IMR-90 (cell line): ENCODE measurements at regions not wholly inside any gene's neighbourhood (a gene's known extent, or its start where the extent isn't known, plus 50 kb on each side); places are given as distances from the start of the nearest gene placed in this dataset.

Experiments used
- ATAC-seq: fragments of 200-7000 bp; cut with Tn5 transposase; 2 replicates; pipeline ENCODE4 v1.9.1; 2020; ENCODE audit warnings: low read depth, mild to moderate bottlenecking, moderate library complexity
- BruUV-seq: library from RNA; stranded (reverse); fragments of 400-500 nt; replicated peaks from 2 replicates; lab custom pipeline; 2021; lab: Mats Ljungman, UMichigan
- CTCF ChIA-PET: fragments of 300-600 bp; formaldehyde crosslinking; extraction: SDS; loops from one replicate; lab custom pipeline; 2021; ENCODE audit warnings: antibody characterized with exemption; lab: Yijun Ruan, JAX
- POLR2A ChIA-PET: fragments of 300-600 bp; sonication (Branson Sonifier 250); formaldehyde crosslinking; loops from one replicate; lab custom pipeline; 2022; ENCODE audit warnings: antibody characterized with exemption; ENCODE audit not compliant: unreplicated experiment; lab: Charles Lee
- DNase-seq: peaks from one replicate; pipeline ENCODE4 v3.0.0; 2013
- H2AFZ ChIP-seq: replicated peaks from 2 replicates; pipeline ENCODE3; 2013; ENCODE audit warnings: low read length, mild to moderate bottlenecking; ENCODE audit not compliant: poor library complexity
- H2AK5ac ChIP-seq: 2 replicates; pipeline ENCODE4 v1.6.1; 2013; ENCODE audit warnings: low read depth, low read length, inconsistent platforms
- H2AK9ac ChIP-seq: replicated peaks from 2 replicates; pipeline ENCODE3; 2013; ENCODE audit warnings: mild to moderate bottlenecking, low read depth, low read length, moderate library complexity; ENCODE audit not compliant: poor library complexity
- H2BK120ac ChIP-seq: 2 replicates; pipeline ENCODE4 v1.6.1; 2013; ENCODE audit warnings: low read depth, low read length, inconsistent platforms
- H2BK15ac ChIP-seq: 3 replicates; pipeline ENCODE4 v1.6.1; 2013; ENCODE audit warnings: low read depth, low read length, inconsistent platforms
- H2BK20ac ChIP-seq: 2 replicates; pipeline ENCODE4 v1.6.1; 2013; ENCODE audit warnings: low read depth, mild to moderate bottlenecking, inconsistent platforms, low read length, moderate library complexity
- H2BK5ac ChIP-seq: 2 replicates; pipeline ENCODE4 v1.6.1; 2013; ENCODE audit warnings: mild to moderate bottlenecking, low read depth, low read length, inconsistent platforms; ENCODE audit not compliant: poor library complexity, severe bottlenecking
- H3K14ac ChIP-seq: replicated peaks from 2 replicates; pipeline ENCODE4 v1.6.1; 2013; ENCODE audit warnings: low read depth, low read length, inconsistent platforms
- H3K18ac ChIP-seq: 2 replicates; pipeline ENCODE4 v1.6.1; 2013; ENCODE audit warnings: low read depth, low read length, control low read depth
- H3K23ac ChIP-seq: 2 replicates; pipeline ENCODE4 v1.6.1; 2013; ENCODE audit warnings: low read depth, low read length, inconsistent platforms
- H3K27ac ChIP-seq: 2 replicates; pipeline ENCODE4 v1.5.1; 2013; ENCODE audit warnings: mild to moderate bottlenecking, control low read depth, low read length; ENCODE audit not compliant: insufficient read depth
- H3K27me3 ChIP-seq: 2 replicates; pipeline ENCODE4 v1.6.1; 2013; ENCODE audit warnings: low read length; ENCODE audit not compliant: control insufficient read depth, insufficient read depth
- H3K36me3 ChIP-seq: 2 replicates; pipeline ENCODE4 v1.6.1; 2013; ENCODE audit warnings: low read length, mixed read lengths; ENCODE audit not compliant: control insufficient read depth, insufficient read depth
- H3K4ac ChIP-seq: 2 replicates; pipeline ENCODE4 v1.6.1; 2013; ENCODE audit warnings: low read depth, low read length, inconsistent platforms
- H3K4me1 ChIP-seq: 2 replicates; pipeline ENCODE4 v1.6.1; 2013; ENCODE audit warnings: low read length, mixed read lengths; ENCODE audit not compliant: control insufficient read depth, insufficient read depth
- H3K4me2 ChIP-seq: 2 replicates; pipeline ENCODE4 v1.6.1; 2013; ENCODE audit warnings: low read depth, mild to moderate bottlenecking, control low read depth, low read length, moderate library complexity
- H3K4me3 ChIP-seq: 2 replicates; pipeline ENCODE4 v1.5.1; 2013; ENCODE audit warnings: low read depth, mild to moderate bottlenecking, control low read depth, low read length, moderate library complexity; ENCODE audit not compliant: insufficient read depth
- H3K56ac ChIP-seq: 2 replicates; pipeline ENCODE4 v1.6.1; 2013; ENCODE audit warnings: low read length, inconsistent platforms; ENCODE audit not compliant: insufficient read depth; ENCODE audit errors: extremely low read depth
- H3K79me1 ChIP-seq, 2 experiments: 2 replicates each; pipeline ENCODE4 v1.6.1; 2013; ENCODE audit warnings: low read length in 2 of 2, inconsistent platforms in 1 of 2, low read depth in 1 of 2
- H3K9ac ChIP-seq: 2 replicates; pipeline ENCODE4 v1.6.1; 2013; ENCODE audit warnings: low read depth, low read length, control low read depth
- H3K9me1 ChIP-seq: 2 replicates; pipeline ENCODE4 v1.6.1; 2013; ENCODE audit warnings: low read length, inconsistent platforms; ENCODE audit not compliant: insufficient read depth
- H3K9me3 ChIP-seq: 2 replicates; pipeline ENCODE4 v1.6.1; 2013; ENCODE audit warnings: low read length; ENCODE audit not compliant: control insufficient read depth, insufficient read depth
- H4K20me1 ChIP-seq: 2 replicates; pipeline ENCODE4 v1.6.1; 2013; ENCODE audit warnings: low read length, inconsistent platforms; ENCODE audit not compliant: insufficient read depth
- H4K5ac ChIP-seq: 2 replicates; pipeline ENCODE4 v1.6.1; 2013; ENCODE audit warnings: mild to moderate bottlenecking, low read depth, low read length, control low read depth
- H4K8ac ChIP-seq, 2 experiments: 2 replicates each; pipeline ENCODE4 v1.6.1; 2013; ENCODE audit warnings: low read depth in 2 of 2, low read length in 2 of 2, control low read depth in 1 of 2, inconsistent platforms in 1 of 2
- H4K91ac ChIP-seq: 2 replicates; pipeline ENCODE4 v1.6.1; 2013; ENCODE audit warnings: low read depth, low read length, inconsistent platforms; ENCODE audit not compliant: insufficient read depth
- BHLHE40 ChIP-seq: fragments of 150-350 bp; IDR thresholded peaks from 2 replicates; pipeline ENCODE4 v1.6.1; 2016; ENCODE audit warnings: mild to moderate bottlenecking, low read depth, low read length
- CEBPB ChIP-seq: IDR thresholded peaks from 2 replicates; pipeline ENCODE4 v1.6.1; 2012; ENCODE audit warnings: low read depth, low read length, improper control_type of control experiment
- CHD1 ChIP-seq: IDR thresholded peaks from 2 replicates; pipeline ENCODE4 v1.6.1; 2012; ENCODE audit warnings: low read depth, low read length, improper control_type of control experiment
- CTCF ChIP-seq: conservative IDR thresholded peaks from 2 replicates; pipeline ENCODE4 v1.5.1; 2012; ENCODE audit warnings: mild to moderate bottlenecking, low read depth, low read length, improper control_type of control experiment
- ELK1 ChIP-seq: fragments of 150-350 bp; IDR thresholded peaks from 2 replicates; pipeline ENCODE4 v1.6.1; 2016; ENCODE audit warnings: low read depth, mild to moderate bottlenecking, low read length, moderate library complexity, borderline replicate concordance
- FOS ChIP-seq: fragments of 150-350 bp; IDR thresholded peaks from 2 replicates; pipeline ENCODE4 v1.6.1; 2016; ENCODE audit warnings: low read depth, low read length
- MAFK ChIP-seq: IDR thresholded peaks from 2 replicates; pipeline ENCODE4 v1.6.1; 2012; ENCODE audit warnings: low read depth, low read length, improper control_type of control experiment
- MAZ ChIP-seq: IDR thresholded peaks from 2 replicates; pipeline ENCODE4 v1.6.1; 2012; ENCODE audit warnings: low read depth, mild to moderate bottlenecking, low read length, improper control_type of control experiment, moderate library complexity, borderline replicate concordance
- MXI1 ChIP-seq: IDR thresholded peaks from 2 replicates; pipeline ENCODE4 v1.6.1; 2012; ENCODE audit warnings: low read depth, mild to moderate bottlenecking, low read length, moderate library complexity, borderline replicate concordance
- NFE2L2 ChIP-seq: fragments of 150-350 bp; IDR thresholded peaks from 2 replicates; pipeline ENCODE4 v1.6.1; 2016; ENCODE audit warnings: low read depth, mild to moderate bottlenecking, low read length
- POLR2A ChIP-seq: IDR thresholded peaks from 2 replicates; pipeline ENCODE4 v1.6.1; 2012; ENCODE audit warnings: mild to moderate bottlenecking, low read depth, low read length
- RAD21 ChIP-seq: IDR thresholded peaks from 2 replicates; pipeline ENCODE4 v1.6.1; 2012; ENCODE audit warnings: low read length, improper control_type of control experiment
- RCOR1 ChIP-seq: IDR thresholded peaks from 2 replicates; pipeline ENCODE4 v1.6.1; 2012; ENCODE audit warnings: mild to moderate bottlenecking, low read length, improper control_type of control experiment; ENCODE audit not compliant: insufficient replicate concordance
- RFX5 ChIP-seq: IDR thresholded peaks from 2 replicates; pipeline ENCODE4 v1.8.0; 2012; ENCODE audit warnings: low read depth, mild to moderate bottlenecking, low read length, moderate library complexity
- SMC3 ChIP-seq: fragments of 150-350 bp; IDR thresholded peaks from 2 replicates; pipeline ENCODE4 v1.6.1; 2016; ENCODE audit warnings: low read depth, mild to moderate bottlenecking, antibody characterized with exemption, low read length, moderate library complexity
- USF2 ChIP-seq: fragments of 150-350 bp; IDR thresholded peaks from 2 replicates; pipeline ENCODE4 v1.6.1; 2017; ENCODE audit warnings: mild to moderate bottlenecking, antibody characterized with exemption, low read length, low read depth
- WGBS, 2 experiments: methylation state at CpG; one replicate each; pipeline versions ENCODE4 v1.1.5 to v1.1.7; 2013; ENCODE audit warnings: missing lambda C conversion rate in 2 of 2; ENCODE audit not compliant: insufficient read length in 1 of 2; ENCODE audit errors: extremely low coverage in 2 of 2; 5-methylcytosine and 5-hydroxymethylcytosine counted together
- dilution Hi-C: fragments of 300-500 bp; cut with HindIII; formaldehyde crosslinking; loops from one replicate; pipeline ENCODE4 v1.14.3; 2018; ENCODE audit warnings: low sequenced_read_pairs; ENCODE audit not compliant: unreplicated experiment
- in situ Hi-C: fragments of 300-500 bp; cut with MboI; formaldehyde crosslinking; loops from 3 replicates; pipeline ENCODE4 v1.14.3; 2019; ENCODE audit warnings: low sequenced_read_pairs, inconsistent platforms, mixed read lengths
- intact Hi-C: fragments of 100-400 bp; cut with micrococcal nuclease; formaldehyde crosslinking; loops from 2 replicates; pipeline ENCODE4 v1.10.0; 2022

GRCh38 chr5:109630093-109630492 is 59.6 kb upstream of the MAN2A1 start:
- ChIA-PET POLR2A (no interaction called here), CTCF (no interaction called here)
- no peak overlapping the region for H3K4ac ChIP-seq
- H4K91ac ChIP-seq: no peak overlapping the region
- H3K9ac ChIP-seq: no peak overlapping the region
- no peak overlapping the region for H2BK5ac ChIP-seq
- ATAC-seq: peak; percentile 44; the same call in 1 of the 2 replicates
- intact Hi-C loops (no loop called here), dilution Hi-C loops (no loop called here), in situ Hi-C loops (no loop called here)
- H3K4me1 ChIP-seq: no peaks in the 10 kb centered on the region
- no peak overlapping the region for H2AFZ ChIP-seq
- H3K14ac ChIP-seq: no peak overlapping the region
- TF ChIP-seq RAD21: no peak
- TF ChIP-seq ELK1: no peak
- no peak for TF ChIP-seq POLR2A
- TF ChIP-seq SMC3: no peak
- TF ChIP-seq CTCF: no peak
- TF ChIP-seq MAZ: no peak
- TF ChIP-seq FOS: no peak
- no peak for TF ChIP-seq CHD1
- TF ChIP-seq MXI1: no peak
- no peak for TF ChIP-seq MAFK
- TF ChIP-seq BHLHE40: no peak
- no peak for TF ChIP-seq USF2
- TF ChIP-seq RCOR1: no peak
- TF ChIP-seq RFX5: no peak
- no peak for TF ChIP-seq CEBPB
- TF ChIP-seq NFE2L2: no peak
- H2AK5ac ChIP-seq: no peak overlapping the region
- no peaks in the 10 kb centered on the region for H4K20me1 ChIP-seq
- BruUV-seq: no TSS peak
- no peaks in the 10 kb centered on the region for H3K36me3 ChIP-seq
- H3K27me3 ChIP-seq: no peaks in the 10 kb centered on the region
- H3K18ac ChIP-seq: no peak overlapping the region
- H2BK20ac ChIP-seq: no peak overlapping the region
- H2AK9ac ChIP-seq: no peak overlapping the region
- H3K4me2 ChIP-seq: no peak overlapping the region
- no peak overlapping the region for H2BK120ac ChIP-seq
- no peaks in the 10 kb centered on the region for H3K9me3 ChIP-seq
- no peak overlapping the region for H4K5ac ChIP-seq
- DNase-seq: no peak
- no peaks in the 10 kb centered on the region for H3K9me1 ChIP-seq
- H3K79me1 ChIP-seq: no peaks in the 10 kb centered on the region
- H3K4me3 ChIP-seq: no peak overlapping the region
- H3K56ac ChIP-seq: no peak overlapping the region
- H2BK15ac ChIP-seq: no peak overlapping the region
- H3K27ac ChIP-seq: no peak overlapping the region
- no peak overlapping the region for H4K8ac ChIP-seq
- H3K23ac ChIP-seq: no peak overlapping the region
- WGBS, 2 experiments: no CpG with 5 or more reads among the region's 4 CpGs
